ENCODE measurements at regions not wholly inside any gene's neighbourhood (a gene's known extent, or its start where the extent isn't known, plus 50 kb on each side); places are given as distances from the start of the nearest gene placed in this dataset.

- H3K9me3 Mint-ChIP-seq, result peaks cover 0 to 2% of the 10 kb centered on the region in 2 experiments; a peak in 1 of 5 replicates
- TF ChIP-seq, protein P1, sequence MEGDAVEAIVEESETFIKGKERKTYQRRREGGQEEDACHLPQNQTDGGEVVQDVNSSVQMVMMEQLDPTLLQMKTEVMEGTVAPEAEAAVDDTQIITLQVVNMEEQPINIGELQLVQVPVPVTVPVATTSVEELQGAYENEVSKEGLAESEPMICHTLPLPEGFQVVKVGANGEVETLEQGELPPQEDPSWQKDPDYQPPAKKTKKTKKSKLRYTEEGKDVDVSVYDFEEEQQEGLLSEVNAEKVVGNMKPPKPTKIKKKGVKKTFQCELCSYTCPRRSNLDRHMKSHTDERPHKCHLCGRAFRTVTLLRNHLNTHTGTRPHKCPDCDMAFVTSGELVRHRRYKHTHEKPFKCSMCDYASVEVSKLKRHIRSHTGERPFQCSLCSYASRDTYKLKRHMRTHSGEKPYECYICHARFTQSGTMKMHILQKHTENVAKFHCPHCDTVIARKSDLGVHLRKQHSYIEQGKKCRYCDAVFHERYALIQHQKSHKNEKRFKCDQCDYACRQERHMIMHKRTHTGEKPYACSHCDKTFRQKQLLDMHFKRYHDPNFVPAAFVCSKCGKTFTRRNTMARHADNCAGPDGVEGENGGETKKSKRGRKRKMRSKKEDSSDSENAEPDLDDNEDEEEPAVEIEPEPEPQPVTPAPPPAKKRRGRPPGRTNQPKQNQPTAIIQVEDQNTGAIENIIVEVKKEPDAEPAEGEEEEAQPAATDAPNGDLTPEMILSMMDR (conservative IDR thresholded peaks at IDR 0.05), result no peak
- no peak overlapping the region for H3K18ac ChIP-seq (ENCODE audit: insufficient read length, low read depth, low read length)
- H2AK5ac ChIP-seq (ENCODE audit: insufficient read length, low read length), result no peak overlapping the region
- H3K9me3 ChIP-seq (ENCODE audit: control insufficient read depth, low read depth, low read length), result no peaks in the 10 kb centered on the region
- H3K4me2 ChIP-seq (ENCODE audit: insufficient read depth, insufficient read length, low read length), result no peak overlapping the region
- peaks cover 3% of the 10 kb centered on the region in 2 experiments; a peak in 3 of 4 replicates for H3K4me1 Mint-ChIP-seq
- no peaks in the 10 kb centered on the region for H4K20me1 ChIP-seq (ENCODE audit: control insufficient read depth, insufficient read depth, insufficient read length)
- no peak overlapping the region for H3K27ac ChIP-seq (ENCODE audit: insufficient read length, low read depth, low read length)
- no peak overlapping the region for H3K14ac ChIP-seq (ENCODE audit: insufficient read depth, low read length)
- H4K8ac ChIP-seq (replicated peaks; ENCODE audit: insufficient read length, low read depth, low read length), result no peak overlapping the region
- H3K9ac ChIP-seq (ENCODE audit: extremely low read depth, insufficient read length, low read length), result no peak overlapping the region
- no peaks in the 10 kb centered on the region for H3K79me2 ChIP-seq (ENCODE audit: insufficient read depth, low read length)
- H2BK20ac ChIP-seq (ENCODE audit: low read depth, low read length, poor library complexity, severe bottlenecking), result no peak overlapping the region
- no peak overlapping the region for H2BK12ac ChIP-seq (ENCODE audit: insufficient read length, low read depth, low read length)
- no peak overlapping the region for H3K23ac ChIP-seq (ENCODE audit: insufficient read length, low read depth, low read length)
- H4K91ac ChIP-seq (ENCODE audit: insufficient read length, low read depth, low read length), result no peak overlapping the region
- no peak overlapping the region for H3K4me3 Mint-ChIP-seq
- H2BK120ac ChIP-seq (ENCODE audit: low read depth, low read length, poor library complexity, severe bottlenecking), result no peak overlapping the region
- H3K4ac ChIP-seq (ENCODE audit: low read depth, low read length), result no peak overlapping the region
- no CpG with 5 or more reads among the region's 3 CpGs for WGBS (ENCODE audit: extremely low coverage, insufficient read length, low lambda C conversion rate)
- no peak overlapping the region for H3K56ac ChIP-seq (ENCODE audit: insufficient read length, low read depth, low read length)
- no peak overlapping the region for H3T11ph ChIP-seq (ENCODE audit: low read length)
- no peaks in the 10 kb centered on the region for H3K79me1 ChIP-seq (ENCODE audit: insufficient read depth, low read depth, low read length, poor library complexity, severe bottlenecking)
- no peaks in the 10 kb centered on the region for H3K27me3 ChIP-seq (ENCODE audit: insufficient read depth, low read length)
- H3K23me2 ChIP-seq (ENCODE audit: insufficient read length, low read depth, low read length, poor library complexity, severe bottlenecking), result no peaks in the 10 kb centered on the region
- H3K27me3 Mint-ChIP-seq (ENCODE audit: low read depth), result no peaks in the 10 kb centered on the region
- no peak overlapping the region for H3K27ac Mint-ChIP-seq
- no peak overlapping the region for H2BK5ac ChIP-seq (ENCODE audit: insufficient read length, low read length)
- DNase-seq, result no peak
- H2AFZ ChIP-seq (ENCODE audit: low read length), result no peak overlapping the region
- H2BK15ac ChIP-seq (ENCODE audit: low read depth, low read length), result no peak overlapping the region
- H3K4me1 ChIP-seq (ENCODE audit: insufficient read depth, low read length), result no peaks in the 10 kb centered on the region
- H4K5ac ChIP-seq (ENCODE audit: insufficient read length, low read depth, low read length), result no peak overlapping the region
- H3K36me3 Mint-ChIP-seq (ENCODE audit: insufficient read depth in 1 of 3, low read depth in 3 of 3), result no peaks in the 10 kb centered on the region
Measured at GRCh38 chr15:35208353-35208752, 123.3 kb upstream of the NANOGP8 start.
